IPS DF 6.9 (cell line): ENCODE measurements at regions not wholly inside any gene's neighbourhood (a gene's known extent, or its start where the extent isn't known, plus 50 kb on each side); places are given as distances from the start of the nearest gene placed in this dataset.

Experiments used
- DNase-seq: peaks from one replicate; pipeline ENCODE4 v3.0.0-alpha.2; 2013; ENCODE audit warnings: low read depth, low spot score
- H3K27ac ChIP-seq: one replicate; pipeline ENCODE4 v1.5.1; 2013; ENCODE audit warnings: low read length, control low read depth
- H3K27me3 ChIP-seq: 2 replicates; pipeline ENCODE4 v1.6.1; 2013; ENCODE audit warnings: mild to moderate bottlenecking, low read length; ENCODE audit not compliant: control insufficient read depth, insufficient read depth
- H3K36me3 ChIP-seq: 2 replicates; pipeline ENCODE4 v1.6.1; 2013; ENCODE audit warnings: low read length; ENCODE audit not compliant: control insufficient read depth, insufficient read depth
- H3K4me1 ChIP-seq: 2 replicates; pipeline ENCODE4 v1.6.1; 2013; ENCODE audit warnings: low read length; ENCODE audit not compliant: control insufficient read depth, insufficient read depth
- H3K4me3 ChIP-seq: 2 replicates; pipeline ENCODE4 v1.5.1; 2013; ENCODE audit warnings: mild to moderate bottlenecking, low read length
- H3K9me3 ChIP-seq: 2 replicates; pipeline ENCODE4 v1.6.1; 2013; ENCODE audit warnings: low read length, inconsistent platforms; ENCODE audit not compliant: control insufficient read depth, insufficient read depth
- WGBS: extraction: QIAGEN DNeasy Blood & Tissue Kit; methylation state at CpG from one replicate; pipeline ENCODE4 v1.1.7; 2013; ENCODE audit warnings: mixed read lengths, missing lambda C conversion rate; ENCODE audit not compliant: insufficient read length, insufficient coverage; 5-methylcytosine and 5-hydroxymethylcytosine counted together

DNA sequence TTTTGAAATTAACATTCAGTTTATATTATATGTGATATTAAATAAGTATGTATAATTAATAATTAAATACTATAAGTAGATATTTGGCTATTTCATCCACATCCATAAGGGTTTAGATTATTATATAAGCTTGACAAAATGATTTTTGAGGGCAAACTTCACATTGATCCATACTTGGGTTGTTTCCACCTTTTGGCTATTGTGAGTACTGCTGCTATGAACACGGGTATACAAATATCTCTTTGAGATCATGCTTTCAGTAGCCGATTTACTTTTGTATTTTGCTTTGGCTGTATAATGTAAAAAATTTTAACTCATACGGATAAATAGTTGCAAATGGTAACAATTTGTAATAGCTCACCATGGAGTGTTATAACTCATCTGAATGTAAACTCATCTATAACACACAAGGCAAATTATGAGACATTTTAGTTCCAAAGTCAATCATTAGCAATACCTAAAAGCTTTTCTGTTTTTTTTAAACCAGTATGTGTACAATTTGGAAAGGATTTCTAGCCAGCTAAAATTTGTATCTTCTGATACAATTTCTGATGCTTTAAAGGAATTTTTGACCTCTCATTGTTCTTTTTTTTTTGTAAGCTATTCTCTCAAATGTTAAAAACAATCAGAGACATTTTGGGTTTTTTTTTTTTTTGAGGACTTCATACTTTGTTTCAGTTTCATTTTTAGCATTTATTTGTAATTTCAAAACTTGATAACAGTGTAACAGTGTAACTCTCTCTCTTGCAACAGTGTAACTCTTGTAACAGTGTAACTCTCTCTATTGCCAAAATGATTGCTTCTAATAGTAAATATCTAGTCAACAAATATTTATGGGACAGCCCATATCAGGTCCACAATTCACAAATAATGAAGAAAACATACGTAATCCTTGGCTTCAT, 51.8 kb upstream of the ARX start:
- no peaks in the 10 kb centered on the region for H3K27me3 ChIP-seq
- H3K4me3 ChIP-seq: no peak overlapping the region
- H3K36me3 ChIP-seq: no peaks in the 10 kb centered on the region
- no peaks in the 10 kb centered on the region for H3K9me3 ChIP-seq
- WGBS: no CpG with 5 or more reads among the region's 4 CpGs
- DNase-seq: no peak
- no peak overlapping the region for H3K27ac ChIP-seq
- no peaks in the 10 kb centered on the region for H3K4me1 ChIP-seq

DNA sequence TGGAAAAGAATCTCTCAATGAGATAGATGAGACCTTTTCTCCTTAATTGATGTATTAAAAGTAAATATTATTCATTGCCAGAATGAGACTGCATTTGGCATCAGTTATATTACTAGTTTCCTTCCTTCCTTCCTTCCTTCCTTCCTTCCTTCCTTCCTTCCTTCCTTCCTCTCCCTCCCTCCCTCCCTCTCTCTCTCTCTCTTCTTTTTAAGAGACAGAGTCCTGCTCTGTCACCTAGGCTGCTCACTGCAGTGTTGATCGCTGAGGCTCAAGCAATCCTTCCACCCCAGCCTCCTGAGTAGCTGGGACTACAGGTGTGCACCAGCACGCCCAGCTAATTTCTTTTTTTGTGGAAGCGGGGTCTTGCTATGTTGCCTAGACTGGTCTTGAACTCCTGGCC, 50.4 kb upstream of the ARX start:
- no CpG with 5 or more reads among the region's 3 CpGs for WGBS
- Histone ChIP-seq H3K4me3 (no peak overlapping the region), H3K9me3 (no peaks in the 10 kb centered on the region), H3K4me1 (no peaks in the 10 kb centered on the region), H3K36me3 (no peaks in the 10 kb centered on the region), H3K27ac (no peak overlapping the region), H3K27me3 (no peaks in the 10 kb centered on the region)
- DNase-seq: no peak
